ENCODE measurements at regions not wholly inside any gene's neighbourhood (a gene's known extent, or its start where the extent isn't known, plus 50 kb on each side); places are given as distances from the start of the nearest gene placed in this dataset.

- no peak for DNase-seq
- Histone ChIP-seq H3K36me3 (replicated peaks in 1 of 2; ENCODE audit: insufficient read depth in 1 of 2, low read depth in 2 of 2) (no peaks in the 10 kb centered on the region), H3K4me3 (no peak overlapping the region), H3K27ac (no peak overlapping the region), H3K27me3 (no peaks in the 10 kb centered on the region), H3K9me3 (no peaks in the 10 kb centered on the region), H3K4me1 (no peaks in the 10 kb centered on the region)
- 43 to 44% methylated on average over 8 of the region's 8 CpGs for WGBS, 2 donors
- TF ChIP-seq POLR2A (IDR thresholded peaks at IDR 0.05) (no peak), CTCF (IDR thresholded peaks at IDR 0.05) (no peak)
- intact Hi-C loops (cut with DNase I) = no loop called here
- ATAC-seq = peak; percentile 47
Measured at GRCh38 chr13:23505007-23505406, 65.2 kb upstream of the TNFRSF19 start.

GRCh38 chr13:23506071-23506806 is 64.0 kb upstream of the TNFRSF19 start:
- H3K4me1 ChIP-seq = no peaks in the 10 kb centered on the region
- no peak overlapping the region for H3K4me3 ChIP-seq
- H3K9me3 ChIP-seq = no peaks in the 10 kb centered on the region
- ATAC-seq = no peak
- no peak overlapping the region for H3K27ac ChIP-seq
- TF ChIP-seq POLR2A (IDR thresholded peaks at IDR 0.05) (no peak), CTCF (IDR thresholded peaks at IDR 0.05) (no peak)
- DNase-seq = no peak
- WGBS, 2 donors = 44 to 45% methylated on average over 8 of the region's 8 CpGs
- no peaks in the 10 kb centered on the region for H3K27me3 ChIP-seq
- no peaks in the 10 kb centered on the region for H3K36me3 ChIP-seq (replicated peaks in 1 of 2; ENCODE audit: insufficient read depth in 1 of 2, low read depth in 2 of 2)
- intact Hi-C loops (cut with DNase I) = no loop called here

GRCh38 chr13:23506807-23507291 is 63.4 kb upstream of the TNFRSF19 start:
- H3K36me3 ChIP-seq (replicated peaks in 1 of 2; ENCODE audit: insufficient read depth in 1 of 2, low read depth in 2 of 2) = no peaks in the 10 kb centered on the region
- no peak for TF ChIP-seq CTCF (IDR thresholded peaks at IDR 0.05)
- H3K27me3 ChIP-seq = no peaks in the 10 kb centered on the region
- H3K27ac ChIP-seq = no peak overlapping the region
- DNase-seq = no peak
- H3K4me1 ChIP-seq = no peaks in the 10 kb centered on the region
- intact Hi-C loops (cut with DNase I) = no loop called here
- H3K9me3 ChIP-seq = no peaks in the 10 kb centered on the region
- WGBS, 2 donors = 79 to 81% methylated on average over 11 of the region's 11 CpGs
- ATAC-seq = no peak
- no peak overlapping the region for H3K4me3 ChIP-seq

GRCh38 chr13:23509781-23510543 is 60.2 kb upstream of the TNFRSF19 start:
- H3K4me1 ChIP-seq = no peaks in the 10 kb centered on the region
- no peaks in the 10 kb centered on the region for H3K27me3 ChIP-seq
- intact Hi-C loops (cut with DNase I) = no loop called here
- H3K36me3 ChIP-seq (replicated peaks in 1 of 2; ENCODE audit: insufficient read depth in 1 of 2, low read depth in 2 of 2) = no peaks in the 10 kb centered on the region
- H3K4me3 ChIP-seq = no peak overlapping the region
- H3K27ac ChIP-seq = no peak overlapping the region
- ATAC-seq (no peak), DNase-seq (no peak)
- no peaks in the 10 kb centered on the region for H3K9me3 ChIP-seq
- TF ChIP-seq CTCF (IDR thresholded peaks at IDR 0.05) = no peak
- no peak for TF ChIP-seq POLR2A (IDR thresholded peaks at IDR 0.05)
- 70 to 72% methylated on average over 6 to 7 of the region's 7 CpGs for WGBS, 2 donors

All from body of pancreas (tissue), 4 donors.